HEK293 (cell line): ENCODE measurements at regions not wholly inside any gene's neighbourhood (a gene's known extent, or its start where the extent isn't known, plus 50 kb on each side); places are given as distances from the start of the nearest gene placed in this dataset.

Experiments used
- CTCF ChIP-seq: fragments of 450-650 bp; formaldehyde crosslinking; IDR thresholded peaks from 2 replicates; pipeline ENCODE4 v1.5.1; 2016; ENCODE audit warnings: missing biosample characterization, missing genetic modification characterization
- HOXD13 ChIP-seq: sonication (generic); formaldehyde crosslinking; IDR thresholded peaks from 2 replicates; pipeline ENCODE4 v1.8.0; 2022; ENCODE audit warnings: missing genetic modification reagents, borderline replicate concordance
- MZF1 ChIP-seq: fragments of 450-650 bp; formaldehyde crosslinking; IDR thresholded peaks from 2 replicates; pipeline ENCODE4 v1.5.1; 2017; ENCODE audit warnings: missing biosample characterization, missing genetic modification characterization, borderline replicate concordance
- PBX3 ChIP-seq: sonication (generic); formaldehyde crosslinking; IDR thresholded peaks from 2 replicates; pipeline ENCODE4 v1.8.1; 2022; ENCODE audit warnings: mild to moderate bottlenecking, moderate library complexity, missing genetic modification reagents
- PRDM10 ChIP-seq: fragments of 450-650 bp; formaldehyde crosslinking; IDR thresholded peaks from 2 replicates; pipeline ENCODE4 v1.5.1; 2016; ENCODE audit warnings: missing biosample characterization, missing genetic modification characterization
- TRIM28 ChIP-seq: IDR thresholded peaks from 2 replicates; pipeline ENCODE4 v1.6.1; 2011; ENCODE audit warnings: low read length, control low read depth, borderline replicate concordance
- ZBTB7A ChIP-seq: fragments of 450-650 bp; formaldehyde crosslinking; IDR thresholded peaks from 2 replicates; pipeline ENCODE4 v1.5.1; 2016; ENCODE audit warnings: low read depth, missing biosample characterization, missing genetic modification characterization
- ZNF398 ChIP-seq: fragments of 450-650 bp; formaldehyde crosslinking; IDR thresholded peaks from 2 replicates; pipeline ENCODE4 v1.5.1; 2017; ENCODE audit warnings: missing biosample characterization, missing genetic modification characterization
- ZNF473 ChIP-seq: fragments of 450-650 bp; formaldehyde crosslinking; IDR thresholded peaks from 2 replicates; pipeline ENCODE4 v1.5.1; 2017; ENCODE audit warnings: missing biosample characterization, missing genetic modification characterization
- ZNF510 ChIP-seq: fragments of 450-650 bp; formaldehyde crosslinking; IDR thresholded peaks from 2 replicates; pipeline ENCODE4 v1.5.1; 2018; ENCODE audit warnings: mild to moderate bottlenecking, missing genetic modification characterization, missing biosample characterization; ENCODE audit not compliant: insufficient replicate concordance
- ZNF664 ChIP-seq: fragments of 450-650 bp; formaldehyde crosslinking; IDR thresholded peaks from 2 replicates; pipeline ENCODE4 v1.5.1; 2016; ENCODE audit warnings: missing biosample characterization, missing genetic modification characterization
- ZNF777 ChIP-seq: fragments of 450-650 bp; formaldehyde crosslinking; IDR thresholded peaks from 2 replicates; pipeline ENCODE4 v1.5.1; 2017; ENCODE audit warnings: missing biosample characterization, missing genetic modification characterization, borderline replicate concordance
- ZSCAN23 ChIP-seq: fragments of 450-650 bp; formaldehyde crosslinking; IDR thresholded peaks from 2 replicates; pipeline ENCODE4 v1.5.1; 2016; ENCODE audit warnings: missing biosample characterization, missing genetic modification characterization

GRCh38 chr15:45799508-45799907, 164.7 kb downstream of the SQOR start:
- TF ChIP-seq ZNF510, result no peak
- TF ChIP-seq ZNF473 (tag by site-specific recombination), result no peak
- TF ChIP-seq PBX3 (CRISPR knock-in tag), result no peak
- TF ChIP-seq CTCF (tag by site-specific recombination), result no peak
- no peak for TF ChIP-seq ZBTB7A
- TF ChIP-seq MZF1 (tag by site-specific recombination), result no peak
- TF ChIP-seq ZSCAN23, result no peak
- no peak for TF ChIP-seq ZNF777 (tag by site-specific recombination)
- TF ChIP-seq TRIM28, result no peak
- TF ChIP-seq PRDM10 (tag by site-specific recombination), result no peak
- TF ChIP-seq HOXD13, result no peak
- TF ChIP-seq ZNF398 (tag by site-specific recombination), result no peak
- TF ChIP-seq ZNF664, result no peak
